DND-41 (cell line): ENCODE measurements at regions not wholly inside any gene's neighbourhood (a gene's known extent, or its start where the extent isn't known, plus 50 kb on each side); places are given as distances from the start of the nearest gene placed in this dataset.

ENCODE experiments used
- CTCF ChIP-seq: IDR thresholded peaks from 2 replicates; pipeline ENCODE4 v1.5.1; 2012; ENCODE audit warnings: borderline replicate concordance, low read length, moderate library complexity, mild to moderate bottlenecking; ENCODE audit not compliant: poor library complexity, severe bottlenecking; ENCODE audit errors: extremely low read depth
- EZH2 ChIP-seq: IDR thresholded peaks from 3 replicates; pipeline ENCODE4 v1.6.1; 2012; ENCODE audit warnings: borderline replicate concordance, low read depth, mild to moderate bottlenecking, moderate library complexity, low read length, inconsistent platforms; ENCODE audit not compliant: severe bottlenecking

GRCh38 chr16:59320657-59321056, 586.5 kb upstream of the GOT2 start:
- no peak for TF ChIP-seq CTCF
- no peak for TF ChIP-seq EZH2
